GM21447 (cell line): ENCODE measurements at regions not wholly inside any gene's neighbourhood (a gene's known extent, or its start where the extent isn't known, plus 50 kb on each side); places are given as distances from the start of the nearest gene placed in this dataset.

Source experiments
- ATAC-seq: cut with Tn5 transposase; IDR thresholded peaks from one replicate; pipeline ENCODE4 v1.9.1; 2021; ENCODE audit not compliant: unreplicated experiment

GRCh38 chr2:217108575-217109027 is 248.7 kb upstream of the TNP1 start:
- no peak for ATAC-seq

- no peak for ATAC-seq
These were observed 248.2 kb upstream of the TNP1 start for GRCh38 chr2:217108086-217108485.

GRCh38 chr2:217107480-217107879 is 247.6 kb upstream of the TNP1 start:
- ATAC-seq, result no peak

GRCh38 chr2:217106650-217107014 is 246.8 kb upstream of the TNP1 start:
- no peak for ATAC-seq

GRCh38 chr2:217105733-217106649 is 246.1 kb upstream of the TNP1 start:
- no peak for ATAC-seq

- no peak for ATAC-seq
These were observed 244.1 kb upstream of the TNP1 start for GRCh38 chr2:217103752-217104545.

GRCh38 chr2:217102956-217103355 is 243.1 kb upstream of the TNP1 start:
- no peak for ATAC-seq

GRCh38 chr2:217101972-217102371 is 242.1 kb upstream of the TNP1 start:
- ATAC-seq, result peak; percentile 84

- ATAC-seq, result no peak
These were observed 239.7 kb upstream of the TNP1 start for GRCh38 chr2:217099561-217099960.

- ATAC-seq, result no peak
These were observed 238.6 kb upstream of the TNP1 start for GRCh38 chr2:217098435-217098834.

GRCh38 chr2:217097346-217097745 is 237.5 kb upstream of the TNP1 start:
- ATAC-seq, result no peak

GRCh38 chr2:217096474-217097225 is 236.8 kb upstream of the TNP1 start:
- ATAC-seq, result no peak

GRCh38 chr2:217095511-217096205 is 235.8 kb upstream of the TNP1 start:
- ATAC-seq, result no peak

GRCh38 chr2:217092710-217093379 is 233.0 kb upstream of the TNP1 start:
- ATAC-seq, result no peak

GRCh38 chr2:217091531-217091930 is 231.7 kb upstream of the TNP1 start:
- no peak for ATAC-seq

- no peak for ATAC-seq
These were observed 231.0 kb upstream of the TNP1 start for GRCh38 chr2:217090884-217091283.

- peak; percentile 70 for ATAC-seq
These were observed 230.2 kb upstream of the TNP1 start for GRCh38 chr2:217090024-217090473.

- no peak for ATAC-seq
These were observed 226.9 kb upstream of the TNP1 start for GRCh38 chr2:217086718-217087117.

GRCh38 chr2:217086038-217086522 is 226.2 kb upstream of the TNP1 start:
- peak; percentile 44 for ATAC-seq

- ATAC-seq, result no peak
These were observed 225.7 kb upstream of the TNP1 start for GRCh38 chr2:217085543-217085942.
